G401 (cell line): ENCODE measurements at regions not wholly inside any gene's neighbourhood (a gene's known extent, or its start where the extent isn't known, plus 50 kb on each side); places are given as distances from the start of the nearest gene placed in this dataset.
"Not testable (repeated sequence)": the region's sequence is repeated elsewhere in the genome, so short reads cannot be mapped to it uniquely, and the experiment has no call there.

Experiments
- DNase-seq: peaks from one replicate; pipeline ENCODE4 v3.0.0-alpha.2; 2015; ENCODE audit warnings: low spot score
- in situ Hi-C: cut with HindIII; loops from 2 replicates; pipeline ENCODE4 v1.10.0; 2016; ENCODE audit warnings: low sequenced_read_pairs, mixed read lengths

GRCh38 chr14:29390081-29390832 is 537.4 kb downstream of the PRKD1 start:
- in situ Hi-C loops = no loop called here
- no peak for DNase-seq

DNA sequence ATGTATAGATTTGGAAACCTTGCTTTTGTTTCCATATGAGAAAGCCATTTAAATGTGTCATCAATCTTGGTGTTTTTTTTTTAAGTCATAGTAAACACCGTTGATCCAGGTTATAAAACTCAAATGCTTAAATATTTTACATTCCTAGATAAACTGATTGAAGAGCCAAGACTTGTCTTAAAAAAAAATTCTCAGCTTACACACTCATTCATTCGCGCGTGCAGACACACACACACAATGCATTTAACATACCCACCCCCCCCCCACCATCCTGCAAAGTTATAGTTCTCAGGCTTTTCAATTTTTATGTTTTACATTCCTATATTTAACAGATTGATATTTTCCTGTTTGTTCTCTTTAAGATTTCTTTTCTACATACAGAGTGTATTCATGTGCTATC is 536.4 kb downstream of the PRKD1 start:
- in situ Hi-C loops = no loop called here
- no peak for DNase-seq

DNA sequence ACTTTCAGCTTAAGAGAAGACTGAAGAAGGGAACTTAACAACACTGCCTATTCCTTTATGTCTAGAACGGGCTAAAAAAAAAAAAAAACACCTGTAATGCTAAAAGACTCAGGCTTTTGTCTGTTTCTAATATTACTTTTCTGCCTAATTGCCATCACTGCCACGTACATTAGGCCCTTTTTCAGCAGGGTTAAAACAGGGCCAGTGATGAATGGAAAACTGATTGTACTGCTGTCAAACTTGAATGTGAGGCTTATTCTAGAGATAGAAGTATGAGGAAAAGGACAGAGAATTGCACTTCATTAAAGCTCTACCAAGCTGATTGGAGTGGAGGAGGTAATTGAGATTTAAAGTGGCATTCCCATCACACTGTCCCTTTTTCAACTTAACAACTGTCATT is 535.8 kb downstream of the PRKD1 start:
- in situ Hi-C loops = no loop called here
- DNase-seq = no peak

DNA sequence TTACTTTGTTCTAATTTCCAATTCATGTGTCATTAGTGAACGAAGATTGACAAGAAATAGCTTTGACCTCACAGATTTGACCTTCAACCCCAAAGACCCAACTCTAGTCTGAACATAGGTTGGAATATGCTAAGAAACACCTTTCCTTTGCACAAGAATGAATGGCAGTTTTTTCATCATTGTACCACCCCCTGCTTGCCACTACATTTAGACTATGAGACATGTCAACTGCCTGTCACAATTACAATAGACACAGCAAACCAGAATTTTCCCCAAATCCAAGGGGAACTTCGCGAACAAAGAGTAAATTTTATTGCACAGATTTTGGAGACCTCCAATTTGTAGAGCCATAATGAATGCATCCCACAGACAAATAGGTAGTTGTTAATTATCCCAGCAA is 535.4 kb downstream of the PRKD1 start:
- in situ Hi-C loops = no loop called here
- DNase-seq = no peak

- in situ Hi-C loops = no loop called here
- DNase-seq = no peak
Observed at GRCh38 chr14:29403091-29403490, 524.6 kb downstream of the PRKD1 start.

DNA sequence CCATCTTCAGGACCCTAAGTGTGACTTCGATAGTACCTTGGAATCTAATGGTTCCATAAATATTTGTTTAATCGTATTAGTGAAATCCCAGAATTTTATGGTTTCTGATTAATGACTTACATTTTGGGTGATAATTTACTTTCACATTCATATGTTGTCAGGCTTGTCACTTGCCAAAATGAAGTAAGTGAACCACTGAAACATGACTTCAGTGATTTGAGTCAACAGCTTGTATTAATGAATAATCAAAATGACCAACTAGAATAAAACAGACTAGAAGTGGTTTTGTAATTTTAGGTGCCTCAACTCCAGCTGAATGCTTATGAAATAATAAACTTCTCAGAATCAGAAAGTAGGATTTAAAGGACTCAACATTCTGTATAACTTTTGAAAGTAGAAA is 517.1 kb downstream of the PRKD1 start:
- in situ Hi-C loops = no loop called here
- no peak for DNase-seq

DNA sequence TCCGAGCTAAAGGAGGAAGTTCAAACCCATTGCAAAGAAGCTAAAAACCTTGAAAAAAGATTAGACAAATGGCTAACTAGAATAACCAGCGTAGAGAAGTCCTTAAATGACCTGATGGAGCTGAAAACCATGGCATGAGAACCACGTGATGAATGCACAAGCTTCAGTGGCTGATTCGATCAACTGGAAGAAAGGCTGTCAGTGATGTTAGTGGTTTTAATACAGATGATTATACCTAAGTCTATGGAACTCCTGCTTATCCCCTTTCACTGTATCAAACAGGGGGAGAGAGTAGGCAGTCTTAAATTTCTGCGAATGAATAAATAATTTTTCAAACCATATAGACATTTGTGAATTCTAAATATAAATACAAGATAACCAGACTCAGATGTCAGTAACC is 512.7 kb downstream of the PRKD1 start:
- in situ Hi-C loops, DNase-seq: not testable (repeated sequence)

DNA sequence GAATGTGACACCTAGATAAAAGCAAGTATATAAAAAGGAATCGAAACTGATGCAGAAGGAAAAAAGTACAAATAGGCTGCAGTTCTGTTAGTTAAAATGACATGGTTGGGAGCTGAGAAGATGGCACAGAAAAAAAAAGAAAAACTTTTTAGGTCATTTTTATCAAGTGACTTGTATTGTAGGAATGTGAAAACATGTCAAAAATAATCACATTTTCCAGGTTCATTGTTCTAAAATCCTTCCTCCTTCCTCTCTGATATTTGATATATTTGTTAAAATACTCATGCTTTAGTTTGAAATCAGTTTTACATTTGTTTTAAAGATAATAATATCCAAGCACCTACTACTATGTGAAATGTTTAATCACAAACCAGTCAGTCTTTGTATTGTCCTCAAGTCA is 507.9 kb downstream of the PRKD1 start:
- no peak for DNase-seq
- in situ Hi-C loops = no loop called here

DNA sequence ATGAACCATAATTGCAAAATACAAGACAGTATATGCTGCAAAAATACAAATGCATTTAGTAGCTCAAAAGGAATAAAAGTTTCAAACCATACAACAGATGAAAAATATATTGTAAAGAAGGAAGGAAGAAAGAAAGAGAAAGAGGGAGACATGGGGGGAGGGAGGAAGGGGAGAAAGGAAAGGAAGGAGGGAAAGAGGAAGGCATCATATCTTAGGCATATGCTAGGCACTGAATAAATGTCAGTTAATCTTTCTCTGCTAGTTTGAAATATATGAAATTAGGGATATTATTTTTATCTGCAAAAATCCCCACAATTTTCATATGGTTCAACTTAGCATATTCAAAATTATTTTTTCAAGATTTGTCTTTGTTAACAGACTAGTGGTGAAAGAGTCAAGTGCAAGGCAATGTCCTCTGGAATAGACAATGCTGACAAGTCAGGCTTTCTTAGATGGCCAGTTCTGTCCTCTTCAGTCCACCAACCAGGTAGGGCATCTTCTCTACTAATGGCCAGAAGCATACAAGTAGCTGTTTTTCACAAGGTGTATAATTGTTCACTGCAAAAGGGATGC is 506.4 kb downstream of the PRKD1 start:
- in situ Hi-C loops = no loop called here
- DNase-seq = no peak

DNA sequence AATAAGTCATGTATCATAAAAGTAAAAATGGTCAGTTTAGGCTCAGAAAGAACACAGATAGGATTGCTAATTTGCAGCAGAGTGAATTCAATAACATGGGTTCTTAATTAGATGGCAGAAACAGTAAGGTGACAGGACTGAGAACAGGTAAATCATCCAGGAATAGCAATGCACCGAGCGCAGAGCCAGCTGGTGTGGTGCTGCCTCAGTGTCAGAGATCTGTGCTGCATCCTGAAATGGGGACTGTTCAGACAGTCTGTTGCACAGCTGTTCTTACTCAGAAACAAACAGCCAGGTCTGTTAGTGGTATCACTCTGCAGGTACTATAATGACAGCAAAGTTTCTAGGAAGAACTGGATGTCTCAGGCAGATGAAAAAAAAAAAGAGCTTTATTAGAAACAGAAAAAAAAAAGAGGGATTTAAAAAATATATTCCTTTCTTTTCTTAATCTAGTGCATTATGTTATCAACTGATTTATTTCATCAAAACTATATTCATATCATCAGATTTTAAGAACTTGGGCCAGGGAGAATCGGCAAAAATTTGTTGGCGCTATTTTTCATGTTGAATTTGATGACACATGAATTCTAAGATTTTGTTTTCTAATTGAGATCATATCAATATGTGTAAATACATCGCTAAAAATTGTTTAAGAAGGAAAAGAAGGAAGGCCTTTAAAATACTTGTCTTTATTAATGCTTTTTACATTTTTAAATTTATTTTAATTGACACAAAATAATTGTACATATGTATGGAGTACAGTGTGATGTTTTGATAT is 501.8 kb downstream of the PRKD1 start:
- DNase-seq = no peak
- in situ Hi-C loops = no loop called here

DNA sequence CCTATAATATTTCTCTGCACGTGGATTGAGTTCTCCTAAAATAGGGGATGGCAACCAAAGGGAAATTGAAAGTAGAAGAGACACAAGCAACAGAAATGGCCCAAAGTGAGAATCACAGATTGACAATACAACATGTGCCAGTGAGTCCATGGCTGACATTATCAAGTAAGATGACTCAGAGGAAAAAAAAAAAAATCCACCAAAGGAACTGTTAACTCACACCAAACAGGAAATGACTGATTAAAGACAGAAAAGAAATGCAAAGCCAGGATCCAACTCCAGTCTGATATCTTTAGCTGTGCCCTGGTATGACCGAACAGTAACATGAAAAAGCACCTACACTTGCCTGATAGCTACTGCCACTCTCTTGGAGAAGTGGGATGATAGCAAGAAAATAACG is 485.0 kb downstream of the PRKD1 start:
- in situ Hi-C loops = no loop called here
- DNase-seq = no peak

GRCh38 chr14:29444216-29444615 is 483.4 kb downstream of the PRKD1 start:
- in situ Hi-C loops = no loop called here
- DNase-seq = no peak

- no peak for DNase-seq
- in situ Hi-C loops = no loop called here
Observed at GRCh38 chr14:29444805-29445204, 482.8 kb downstream of the PRKD1 start.

GRCh38 chr14:29446971-29447370 is 480.7 kb downstream of the PRKD1 start:
- DNase-seq = no peak
- in situ Hi-C loops = no loop called here

DNA sequence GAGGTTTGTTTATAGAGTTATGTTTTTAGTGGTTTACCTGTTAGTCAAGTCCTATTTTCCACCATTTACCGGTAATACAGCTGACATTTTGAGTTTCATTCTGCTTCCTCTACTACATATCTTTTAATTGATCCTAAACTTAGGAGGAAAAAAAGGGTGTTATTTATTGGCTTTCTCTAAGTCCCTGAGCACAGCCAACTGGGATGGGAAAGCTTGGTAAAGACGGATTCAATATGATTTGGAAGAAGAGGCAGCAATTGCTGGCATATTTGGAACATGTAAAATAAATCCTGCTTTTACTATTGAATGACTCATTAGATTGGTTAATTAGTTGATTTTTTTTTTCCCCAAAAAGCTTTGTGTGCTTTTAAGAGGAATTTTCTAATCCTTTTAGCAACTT is 475.7 kb downstream of the PRKD1 start:
- DNase-seq = no peak
- in situ Hi-C loops = no loop called here

DNA sequence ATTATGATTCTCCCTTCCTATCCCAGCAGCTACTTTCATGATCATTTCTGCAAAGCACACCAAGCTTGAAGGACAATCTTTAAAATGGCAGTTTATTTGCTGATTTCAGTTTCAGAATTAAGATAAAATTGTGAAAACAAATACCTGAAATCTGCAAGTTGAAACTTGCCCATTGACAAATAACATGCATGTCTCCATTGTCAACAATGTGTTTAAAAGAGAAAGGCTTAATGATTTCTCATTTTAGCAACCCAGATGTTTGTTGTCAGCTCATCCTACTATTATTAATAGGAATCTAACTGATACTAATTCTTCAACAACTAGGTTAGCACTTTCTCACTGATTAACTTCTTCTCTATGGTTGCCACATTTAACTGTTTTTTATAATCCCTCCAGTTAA is 474.6 kb downstream of the PRKD1 start:
- DNase-seq = no peak
- in situ Hi-C loops = no loop called here

- in situ Hi-C loops = no loop called here
Observed at GRCh38 chr14:29454026-29454693, 473.5 kb downstream of the PRKD1 start.

DNA sequence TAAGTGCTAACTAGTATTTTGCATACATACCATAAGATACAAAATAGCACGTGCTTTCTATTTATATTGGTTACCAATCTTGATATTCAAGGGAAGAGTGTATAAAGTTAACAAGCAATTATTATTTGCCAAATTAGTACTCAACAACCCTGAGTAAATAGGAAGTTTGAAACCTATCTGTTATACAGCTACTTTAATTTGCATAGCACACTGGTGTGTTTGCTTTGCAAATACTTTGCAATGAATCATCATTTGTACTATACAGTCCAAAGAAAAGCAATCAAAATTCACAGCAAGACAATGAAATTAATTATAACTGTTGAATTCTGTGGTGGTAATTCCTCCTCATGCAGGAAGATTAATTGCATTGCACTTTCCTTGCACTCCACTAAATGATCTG is 469.1 kb downstream of the PRKD1 start:
- in situ Hi-C loops = no loop called here
- DNase-seq = no peak

More at GRCh38 chr14:29454026-29454693, 473.5 kb downstream of the PRKD1 start:
- no peak for DNase-seq

- no peak for DNase-seq
- in situ Hi-C loops = no loop called here
Observed at GRCh38 chr14:29459531-29459930, 468.1 kb downstream of the PRKD1 start.

DNA sequence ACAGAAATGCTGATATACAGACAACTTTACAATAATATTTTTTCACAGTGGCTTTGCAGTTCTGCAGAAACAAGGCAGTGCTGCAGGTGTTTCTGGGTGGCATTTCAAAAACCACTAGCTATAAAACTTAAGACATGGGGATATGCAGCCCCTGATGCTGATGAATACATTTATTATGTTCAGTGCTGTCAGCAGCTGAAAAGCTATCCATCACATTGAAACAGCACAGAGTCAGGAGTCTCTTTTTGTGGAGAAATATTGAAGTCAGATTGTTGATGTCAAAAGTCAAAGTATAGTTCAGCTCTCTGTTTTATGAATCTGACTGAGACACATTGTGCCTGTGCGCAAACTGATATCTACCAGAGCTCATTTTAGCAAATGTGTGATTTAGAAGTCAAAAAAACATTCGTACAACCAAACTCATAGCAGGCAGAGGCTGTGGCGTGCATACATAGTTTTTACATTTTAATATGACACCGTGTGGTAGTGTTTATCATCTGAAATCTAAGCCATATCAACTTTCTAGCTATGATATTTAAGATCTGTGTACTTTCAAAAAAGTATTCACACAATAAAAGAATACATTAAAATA is 467.6 kb downstream of the PRKD1 start:
- no peak for DNase-seq
- in situ Hi-C loops = no loop called here
